Tibial nerve (tissue), 4 donors: ENCODE measurements at regions not wholly inside any gene's neighbourhood (a gene's known extent, or its start where the extent isn't known, plus 50 kb on each side); places are given as distances from the start of the nearest gene placed in this dataset.

Source experiments
- DNase-seq, 2 donors: peaks; one replicate each; pipeline ENCODE4 v3.0.0-alpha.2; 2019; ENCODE audit warnings: low spot score in 2 of 2
- H3K27ac ChIP-seq, 4 donors: fragments of 200-600 bp; sonication (generic) in 3 of 4; one replicate each; pipeline ENCODE4 v1.5.1; 2017 to 2019; ENCODE audit warnings: mild to moderate bottlenecking in 1 of 4
- H3K27me3 ChIP-seq, 2 donors: fragments of 200-600 bp; sonication (generic) in 1 of 2; one replicate each; pipeline versions ENCODE4 v1.5.1 to v1.6.0; 2017 to 2019
- H3K36me3 ChIP-seq, 3 donors: fragments of 200-600 bp; sonication (generic); one replicate each; pipeline ENCODE4 v1.5.1; 2018 to 2019
- H3K4me1 ChIP-seq, 4 donors: fragments of 200-600 bp; sonication (generic) in 3 of 4; one replicate each; pipeline ENCODE4 v1.5.1; 2017 to 2019
- H3K4me3 ChIP-seq, 4 donors: fragments of 200-600 bp; sonication (generic) in 3 of 4; one replicate each; pipeline ENCODE4 v1.5.1; 2017 to 2019; ENCODE audit warnings: mild to moderate bottlenecking in 1 of 4, moderate library complexity in 1 of 4
- H3K9me3 ChIP-seq, 4 donors: fragments of 200-600 bp; sonication (generic) in 3 of 4; one replicate each; pipeline ENCODE4 v1.5.1; 2017 to 2019
- EP300 ChIP-seq, 2 donors: sonication (generic); formaldehyde crosslinking; IDR thresholded peaks; one replicate each; pipeline ENCODE4 v1.6.1; 2017; ENCODE audit warnings: antibody characterized with exemption in 2 of 2, mild to moderate bottlenecking in 1 of 2
- POLR2A ChIP-seq, 2 donors: fragments of 450-650 bp; IDR thresholded peaks; one replicate each; pipeline ENCODE4 v1.6.1; 2017; ENCODE audit warnings: antibody characterized with exemption in 2 of 2, mild to moderate bottlenecking in 2 of 2, moderate library complexity in 2 of 2
- WGBS, 2 donors: methylation state at CpG; one replicate each; pipeline ENCODE4 v1.1.5; 2018; 5-methylcytosine and 5-hydroxymethylcytosine counted together
- TF ChIP-seq, protein P1 (sequence below), 5 experiments: fragments of 200-600 bp in 3 of 5; fragments of 450-650 bp in 2 of 5; sonication (generic) in 3 of 5; IDR thresholded peaks; one replicate each; pipeline ENCODE4 v1.5.1; 2016 to 2019; ENCODE audit warnings: antibody characterized with exemption in 5 of 5, mild to moderate bottlenecking in 3 of 5, moderate library complexity in 2 of 5

DNA sequence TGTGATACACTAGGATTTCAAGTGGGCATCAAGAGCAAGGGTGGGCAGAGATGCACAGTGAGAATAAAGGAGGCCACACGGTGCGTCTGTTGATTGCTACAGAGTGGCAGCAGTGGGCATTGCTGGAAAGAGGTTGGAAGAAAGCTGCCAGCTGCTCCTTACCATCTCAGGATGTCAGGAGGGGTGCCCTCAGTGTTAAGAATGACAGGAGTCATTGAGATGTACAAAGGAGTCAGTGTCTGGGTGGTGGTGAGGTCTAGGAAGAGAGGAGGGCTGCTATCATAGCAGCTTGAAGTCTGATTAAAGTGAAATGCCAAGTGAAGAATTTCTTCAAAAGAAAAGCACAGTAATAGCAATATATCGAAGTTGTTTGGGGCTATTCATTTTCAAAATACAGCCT is 992.7 kb downstream of the TTLL7 start:
- H3K4me1 ChIP-seq: no peaks in the 10 kb centered on the region
- 80 to 85% methylated on average over 3 of the region's 3 CpGs for WGBS, 2 donors
- H3K36me3 ChIP-seq: no peaks in the 10 kb centered on the region
- no peak overlapping the region for H3K27ac ChIP-seq
- no peak overlapping the region for H3K4me3 ChIP-seq
- DNase-seq: no peak
- H3K9me3 ChIP-seq: no peaks in the 10 kb centered on the region
- TF ChIP-seq EP300 (IDR thresholded peaks at IDR 0.05): no peak
- TF ChIP-seq POLR2A (IDR thresholded peaks at IDR 0.05): no peak
- TF ChIP-seq, protein P1, sequence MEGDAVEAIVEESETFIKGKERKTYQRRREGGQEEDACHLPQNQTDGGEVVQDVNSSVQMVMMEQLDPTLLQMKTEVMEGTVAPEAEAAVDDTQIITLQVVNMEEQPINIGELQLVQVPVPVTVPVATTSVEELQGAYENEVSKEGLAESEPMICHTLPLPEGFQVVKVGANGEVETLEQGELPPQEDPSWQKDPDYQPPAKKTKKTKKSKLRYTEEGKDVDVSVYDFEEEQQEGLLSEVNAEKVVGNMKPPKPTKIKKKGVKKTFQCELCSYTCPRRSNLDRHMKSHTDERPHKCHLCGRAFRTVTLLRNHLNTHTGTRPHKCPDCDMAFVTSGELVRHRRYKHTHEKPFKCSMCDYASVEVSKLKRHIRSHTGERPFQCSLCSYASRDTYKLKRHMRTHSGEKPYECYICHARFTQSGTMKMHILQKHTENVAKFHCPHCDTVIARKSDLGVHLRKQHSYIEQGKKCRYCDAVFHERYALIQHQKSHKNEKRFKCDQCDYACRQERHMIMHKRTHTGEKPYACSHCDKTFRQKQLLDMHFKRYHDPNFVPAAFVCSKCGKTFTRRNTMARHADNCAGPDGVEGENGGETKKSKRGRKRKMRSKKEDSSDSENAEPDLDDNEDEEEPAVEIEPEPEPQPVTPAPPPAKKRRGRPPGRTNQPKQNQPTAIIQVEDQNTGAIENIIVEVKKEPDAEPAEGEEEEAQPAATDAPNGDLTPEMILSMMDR (IDR thresholded peaks at IDR 0.05): no peak
- no peaks in the 10 kb centered on the region for H3K27me3 ChIP-seq

- Histone ChIP-seq H3K4me3 (no peak overlapping the region), H3K9me3 (no peaks in the 10 kb centered on the region), H3K27ac (no peak overlapping the region), H3K4me1 (peaks cover 0 to 7% (median 4%) of the 10 kb centered on the region in 4 donors), H3K27me3 (no peaks in the 10 kb centered on the region), H3K36me3 (no peaks in the 10 kb centered on the region)
- DNase-seq: no peak
- TF ChIP-seq POLR2A (IDR thresholded peaks at IDR 0.05) (no peak), EP300 (IDR thresholded peaks at IDR 0.05) (no peak)
- TF ChIP-seq, protein P1 (IDR thresholded peaks at IDR 0.05): no peak
- 54 to 63% methylated on average over 4 of the region's 4 CpGs for WGBS, 2 donors
Measured at GRCh38 chr1:83000286-83000685, 998.6 kb downstream of the TTLL7 start.

DNA sequence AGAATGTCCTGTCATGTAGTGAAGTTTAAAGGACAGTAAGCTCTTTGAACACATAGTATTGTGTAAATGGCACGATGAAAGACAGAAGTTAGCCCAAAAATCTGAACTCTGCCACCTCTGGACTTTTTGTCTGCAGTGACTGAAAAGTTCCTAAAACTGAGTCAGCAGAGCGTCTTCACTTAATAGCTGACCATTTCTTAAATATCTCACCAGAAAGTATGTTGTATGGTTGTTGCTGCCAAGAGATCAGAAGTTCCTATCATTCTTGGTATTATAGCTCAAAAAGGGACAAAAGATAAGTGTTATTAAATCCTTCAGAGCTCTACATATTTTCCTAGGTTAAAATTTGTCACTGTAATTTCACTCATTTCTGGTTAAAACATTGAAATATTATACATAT is 1003.0 kb downstream of the TTLL7 start:
- TF ChIP-seq, protein P1 (IDR thresholded peaks at IDR 0.05): no peak
- TF ChIP-seq EP300 (IDR thresholded peaks at IDR 0.05): no peak
- no peak for TF ChIP-seq POLR2A (IDR thresholded peaks at IDR 0.05)
- DNase-seq: no peak
- Histone ChIP-seq H3K4me1 (peaks cover 0 to 14% (median 6%) of the 10 kb centered on the region in 4 donors), H3K27ac (no peak overlapping the region), H3K27me3 (no peaks in the 10 kb centered on the region), H3K36me3 (no peaks in the 10 kb centered on the region), H3K9me3 (no peaks in the 10 kb centered on the region), H3K4me3 (no peak overlapping the region)
- WGBS, 2 donors: 38 to 41% methylated on average over 2 of the region's 2 CpGs

DNA sequence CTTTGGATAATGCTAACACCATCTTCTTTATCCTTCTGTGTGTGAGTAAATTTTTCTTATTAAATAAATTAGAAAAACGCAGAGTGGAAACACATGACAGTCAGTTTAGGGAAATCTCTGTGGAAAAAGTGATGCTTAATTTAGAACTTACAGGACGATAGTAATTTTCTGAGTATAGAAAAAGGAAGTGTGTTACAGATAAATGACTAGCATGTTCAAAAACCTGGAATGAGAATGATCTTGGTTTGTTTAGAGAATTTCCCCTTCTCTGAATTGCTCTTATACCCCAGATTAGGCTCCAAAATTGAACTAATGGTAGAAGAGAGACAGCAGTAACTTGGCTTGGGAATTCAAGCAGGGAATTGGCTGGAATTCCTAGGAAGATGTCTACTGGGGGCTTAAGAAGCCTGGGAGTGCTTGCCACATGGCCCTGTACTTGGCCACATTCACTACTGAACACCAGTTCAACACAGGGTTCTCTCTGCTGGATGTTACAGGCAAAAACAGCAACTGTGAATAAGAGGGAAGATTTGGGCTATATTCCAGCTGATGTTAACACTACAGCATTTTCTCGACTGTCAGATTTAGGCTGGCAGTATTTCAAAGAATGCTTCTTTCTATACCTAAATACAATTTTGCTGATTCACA is 1004.2 kb downstream of the TTLL7 start:
- no peak for DNase-seq
- no peak overlapping the region for H3K27ac ChIP-seq
- H3K4me1 ChIP-seq: peaks cover 0 to 14% (median 6%) of the 10 kb centered on the region in 4 donors
- no peaks in the 10 kb centered on the region for H3K36me3 ChIP-seq
- no peak overlapping the region for H3K4me3 ChIP-seq
- no peaks in the 10 kb centered on the region for H3K27me3 ChIP-seq
- TF ChIP-seq, protein P1 (IDR thresholded peaks at IDR 0.05): no peak
- TF ChIP-seq POLR2A (IDR thresholded peaks at IDR 0.05) (no peak), EP300 (IDR thresholded peaks at IDR 0.05) (no peak)
- no peaks in the 10 kb centered on the region for H3K9me3 ChIP-seq
- 20 to 27% methylated on average over 3 of the region's 3 CpGs for WGBS, 2 donors

DNA sequence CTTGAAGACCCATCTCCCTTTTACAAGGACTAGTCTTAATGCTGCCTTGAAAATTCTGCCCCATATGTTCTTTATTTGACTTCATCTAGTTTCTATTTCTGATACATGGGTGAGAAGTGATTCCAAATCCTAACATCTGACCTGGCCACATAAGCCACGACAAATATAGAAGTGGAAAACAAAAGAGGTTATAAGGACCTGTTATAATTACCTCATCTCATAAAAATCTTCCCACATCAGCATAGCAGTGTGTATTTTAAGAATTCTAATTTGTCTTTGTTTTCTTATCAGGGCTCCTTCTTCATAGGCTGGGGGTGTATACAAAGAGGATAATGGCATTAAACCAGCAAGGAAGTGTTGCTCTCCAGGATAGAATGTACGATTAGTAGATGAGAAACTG is 1007.4 kb downstream of the TTLL7 start:
- H3K36me3 ChIP-seq: no peaks in the 10 kb centered on the region
- no peak for DNase-seq
- H3K9me3 ChIP-seq: no peaks in the 10 kb centered on the region
- no peaks in the 10 kb centered on the region for H3K27me3 ChIP-seq
- WGBS, 2 donors: 40 to 41% methylated on average over 2 of the region's 2 CpGs
- no peak overlapping the region for H3K4me3 ChIP-seq
- peaks cover 0 to 14% (median 6%) of the 10 kb centered on the region in 4 donors for H3K4me1 ChIP-seq
- H3K27ac ChIP-seq: no peak overlapping the region
- TF ChIP-seq POLR2A (IDR thresholded peaks at IDR 0.05): no peak
- TF ChIP-seq, protein P1 (IDR thresholded peaks at IDR 0.05): no peak
- TF ChIP-seq EP300 (IDR thresholded peaks at IDR 0.05): no peak
